ENCODE measurements at regions not wholly inside any gene's neighbourhood (a gene's known extent, or its start where the extent isn't known, plus 50 kb on each side); places are given as distances from the start of the nearest gene placed in this dataset.

DNA sequence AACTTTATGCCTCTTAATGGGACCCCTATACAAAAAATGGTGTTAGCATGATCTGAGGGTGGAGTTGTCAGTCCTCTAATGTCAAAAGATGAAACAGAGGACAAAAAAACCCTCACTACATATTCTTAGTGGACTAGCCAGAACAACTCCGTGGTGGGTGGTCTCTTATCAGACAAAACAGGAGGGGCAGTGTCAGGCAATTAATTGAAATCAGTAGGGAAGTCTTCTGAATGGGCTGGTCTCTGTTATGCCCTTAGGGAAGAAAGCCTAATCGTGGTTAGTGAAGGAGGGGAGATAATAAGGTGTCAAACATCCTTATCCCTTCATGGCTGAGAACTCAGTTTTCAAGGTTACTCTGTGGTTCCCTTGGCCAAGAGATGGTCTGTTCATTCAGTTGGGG lies 909.4 kb downstream of the GRID1 start:
- no peak overlapping the region for H3K27ac Mint-ChIP-seq
- H3K27me3 Mint-ChIP-seq, result peaks cover 2% of the 10 kb centered on the region
- TF ChIP-seq, protein P1, sequence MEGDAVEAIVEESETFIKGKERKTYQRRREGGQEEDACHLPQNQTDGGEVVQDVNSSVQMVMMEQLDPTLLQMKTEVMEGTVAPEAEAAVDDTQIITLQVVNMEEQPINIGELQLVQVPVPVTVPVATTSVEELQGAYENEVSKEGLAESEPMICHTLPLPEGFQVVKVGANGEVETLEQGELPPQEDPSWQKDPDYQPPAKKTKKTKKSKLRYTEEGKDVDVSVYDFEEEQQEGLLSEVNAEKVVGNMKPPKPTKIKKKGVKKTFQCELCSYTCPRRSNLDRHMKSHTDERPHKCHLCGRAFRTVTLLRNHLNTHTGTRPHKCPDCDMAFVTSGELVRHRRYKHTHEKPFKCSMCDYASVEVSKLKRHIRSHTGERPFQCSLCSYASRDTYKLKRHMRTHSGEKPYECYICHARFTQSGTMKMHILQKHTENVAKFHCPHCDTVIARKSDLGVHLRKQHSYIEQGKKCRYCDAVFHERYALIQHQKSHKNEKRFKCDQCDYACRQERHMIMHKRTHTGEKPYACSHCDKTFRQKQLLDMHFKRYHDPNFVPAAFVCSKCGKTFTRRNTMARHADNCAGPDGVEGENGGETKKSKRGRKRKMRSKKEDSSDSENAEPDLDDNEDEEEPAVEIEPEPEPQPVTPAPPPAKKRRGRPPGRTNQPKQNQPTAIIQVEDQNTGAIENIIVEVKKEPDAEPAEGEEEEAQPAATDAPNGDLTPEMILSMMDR (IDR thresholded peaks at IDR 0.05), result no peak
- no peak for ATAC-seq
- POLR2A ChIA-PET, result no interaction called here
- no peak overlapping the region for H3K4me3 Mint-ChIP-seq
- no peaks in the 10 kb centered on the region for H3K9me3 Mint-ChIP-seq
- CTCF ChIA-PET, result no interaction called here
- intact Hi-C loops (cut with micrococcal nuclease), result no loop called here
- H3K4me1 Mint-ChIP-seq (ENCODE audit: low read depth), result no peaks in the 10 kb centered on the region
- H3K36me3 Mint-ChIP-seq (ENCODE audit: low read depth), result no peaks in the 10 kb centered on the region
- no peak for DNase-seq

DNA sequence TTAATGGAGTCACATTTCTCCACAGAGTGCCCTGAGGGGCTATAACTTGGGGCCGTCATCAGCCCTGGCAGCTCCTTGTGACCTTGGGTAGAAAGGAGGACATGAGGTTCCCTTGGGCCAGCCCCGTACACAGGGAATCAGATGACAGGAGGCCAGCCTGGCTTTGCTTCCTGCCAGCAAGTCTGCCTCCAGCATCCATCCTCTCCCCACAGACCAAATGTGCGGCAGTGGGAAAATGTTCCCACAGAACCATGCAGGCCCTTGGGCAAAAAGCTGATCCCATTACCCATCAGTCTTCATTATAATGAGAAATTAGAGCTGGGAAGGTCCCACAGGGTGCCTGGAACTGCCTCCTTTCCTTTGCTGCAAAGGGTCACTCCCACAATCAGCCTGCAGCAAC lies 908.3 kb downstream of the GRID1 start:
- Mint-ChIP-seq H3K4me3 (no peak overlapping the region), H3K27ac (no peak overlapping the region), H3K4me1 (ENCODE audit: low read depth) (no peaks in the 10 kb centered on the region), H3K27me3 (peaks cover 2% of the 10 kb centered on the region), H3K9me3 (no peaks in the 10 kb centered on the region), H3K36me3 (ENCODE audit: low read depth) (no peaks in the 10 kb centered on the region)
- no peak for DNase-seq
- intact Hi-C loops (cut with micrococcal nuclease), result no loop called here
- no peak for ATAC-seq
- CTCF ChIA-PET, result no interaction called here
- TF ChIP-seq, protein P1 (IDR thresholded peaks at IDR 0.05), result no peak
- POLR2A ChIA-PET, result no interaction called here

DNA sequence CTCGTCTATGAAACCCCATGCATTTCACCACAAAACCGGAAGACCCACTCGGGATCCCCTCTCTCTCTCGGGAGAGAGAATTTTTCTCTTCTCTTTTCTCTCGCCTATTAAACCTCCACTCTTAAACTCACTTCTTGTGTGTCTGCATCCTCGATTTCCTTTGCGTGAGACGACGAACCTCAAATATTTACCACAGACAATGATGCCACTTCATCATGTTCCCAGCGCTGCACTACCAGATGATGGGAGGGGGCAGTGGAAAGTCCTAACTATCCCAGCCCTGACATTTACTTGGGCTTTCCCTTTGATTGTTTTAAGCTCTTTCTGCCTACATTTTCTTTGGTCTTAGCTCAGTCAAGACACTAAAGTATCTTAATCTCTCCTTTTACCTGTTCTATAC lies 906.7 kb downstream of the GRID1 start:
- Mint-ChIP-seq H3K36me3 (ENCODE audit: low read depth) (no peaks in the 10 kb centered on the region), H3K27me3 (peaks cover 2% of the 10 kb centered on the region), H3K9me3 (no peaks in the 10 kb centered on the region), H3K4me3 (no peak overlapping the region), H3K27ac (no peak overlapping the region), H3K4me1 (ENCODE audit: low read depth) (no peaks in the 10 kb centered on the region)
- ChIA-PET CTCF (no interaction called here), POLR2A (no interaction called here)
- ATAC-seq (no peak), DNase-seq (no peak)
- TF ChIP-seq, protein P1 (IDR thresholded peaks at IDR 0.05), result no peak
- intact Hi-C loops (cut with micrococcal nuclease), result no loop called here

DNA sequence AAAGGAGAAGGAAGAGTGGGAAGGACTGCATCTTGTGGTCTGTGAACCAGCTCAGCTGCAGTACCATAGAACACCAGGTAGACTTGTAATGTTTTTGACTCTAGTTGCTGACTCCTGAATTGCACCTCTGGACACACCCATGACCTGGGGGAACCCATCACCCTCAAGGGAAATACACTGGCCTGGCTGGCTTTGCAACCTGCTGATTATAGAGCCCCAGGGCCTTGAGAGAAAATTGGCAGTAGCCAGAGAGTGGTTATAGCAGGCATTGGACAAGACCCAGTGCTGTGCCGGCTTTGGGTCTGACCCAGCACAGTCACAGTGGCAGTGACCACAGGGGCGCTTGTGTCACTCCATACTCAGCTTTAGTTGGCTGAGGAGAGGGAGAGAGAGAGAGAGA lies 902.3 kb downstream of the GRID1 start:
- Mint-ChIP-seq H3K36me3 (ENCODE audit: low read depth) (no peaks in the 10 kb centered on the region), H3K27me3 (peaks cover 2% of the 10 kb centered on the region), H3K27ac (no peak overlapping the region), H3K4me1 (ENCODE audit: low read depth) (no peaks in the 10 kb centered on the region), H3K4me3 (no peak overlapping the region), H3K9me3 (peaks cover 2% of the 10 kb centered on the region)
- POLR2A ChIA-PET, result no interaction called here
- TF ChIP-seq, protein P1 (IDR thresholded peaks at IDR 0.05), result no peak
- ATAC-seq, result no peak
- CTCF ChIA-PET, result no interaction called here
- DNase-seq, result no peak
- intact Hi-C loops (cut with micrococcal nuclease), result no loop called here

DNA sequence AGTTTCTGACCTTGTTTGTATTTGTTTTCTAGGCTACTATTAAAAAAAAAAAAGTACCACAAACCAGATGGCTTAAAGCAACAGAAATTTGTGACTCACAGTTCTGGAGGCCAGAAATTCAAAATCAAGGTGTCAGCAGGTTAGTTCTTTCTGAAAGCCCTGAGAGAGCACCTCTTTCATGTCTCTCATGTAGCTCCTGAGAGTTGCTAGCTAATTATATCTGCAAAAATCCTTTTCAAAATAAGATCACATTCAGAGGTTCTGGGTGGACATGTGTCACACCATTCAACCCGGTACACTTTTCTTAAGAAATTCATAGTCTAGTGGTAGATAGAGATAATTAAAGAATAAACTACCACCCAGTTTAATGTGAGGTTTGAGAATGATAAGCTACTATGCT lies 888.6 kb downstream of the GRID1 start:
- ChIA-PET POLR2A (no interaction called here), CTCF (no interaction called here)
- no peaks in the 10 kb centered on the region for H3K4me1 Mint-ChIP-seq (ENCODE audit: low read depth)
- H3K36me3 Mint-ChIP-seq (ENCODE audit: low read depth), result no peaks in the 10 kb centered on the region
- no peak for ATAC-seq
- DNase-seq, result no peak
- H3K4me3 Mint-ChIP-seq, result no peak overlapping the region
- no peaks in the 10 kb centered on the region for H3K27me3 Mint-ChIP-seq
- intact Hi-C loops (cut with micrococcal nuclease), result no loop called here
- TF ChIP-seq, protein P1 (IDR thresholded peaks at IDR 0.05), result no peak
- H3K9me3 Mint-ChIP-seq, result no peaks in the 10 kb centered on the region
- no peak overlapping the region for H3K27ac Mint-ChIP-seq

Data from activated CD8-positive, alpha-beta T cell treated with anti-CD3 and anti-CD28 coated beads for 36 hours (primary cell).